ENCODE measurements at regions not wholly inside any gene's neighbourhood (a gene's known extent, or its start where the extent isn't known, plus 50 kb on each side); places are given as distances from the start of the nearest gene placed in this dataset.

GRCh38 chr21:28220680-28221079 lies 772.0 kb downstream of the LTN1 start:
- no peak for TF ChIP-seq NR2F6 (CRISPR knock-in tag; IDR thresholded peaks at IDR 0.05)
- TF ChIP-seq TGIF2 (CRISPR knock-in tag; IDR thresholded peaks at IDR 0.05) = no peak
- no peak for TF ChIP-seq MYNN (IDR thresholded peaks at IDR 0.05)
- no peak for TF ChIP-seq MYNN (CRISPR knock-in tag; IDR thresholded peaks at IDR 0.05)
- no peak for TF ChIP-seq TARDBP (IDR thresholded peaks at IDR 0.05)
- no peak for TF ChIP-seq ELF1 (tag; IDR thresholded peaks at IDR 0.05)
- TF ChIP-seq CTCF (IDR thresholded peaks at IDR 0.05 in 2 of 3, conservative IDR thresholded peaks at IDR 0.05 in 1 of 3; ENCODE audit: insufficient read depth in 2 of 3, low read depth in 1 of 3, low read length in 3 of 3) = no peak
- no peak for TF ChIP-seq POLR3A (IDR thresholded peaks at IDR 0.05; ENCODE audit: borderline replicate concordance, extremely low read depth, insufficient read depth, insufficient read length)
- no peak for TF ChIP-seq RHOXF2B (CRISPR knock-in tag; conservative IDR thresholded peaks at IDR 0.05)
- no peak for TF ChIP-seq ZBTB49 (CRISPR knock-in tag; IDR thresholded peaks at IDR 0.05; ENCODE audit: borderline replicate concordance)
- TF ChIP-seq KAT7 (CRISPR knock-in tag; IDR thresholded peaks at IDR 0.05; ENCODE audit: borderline replicate concordance) = no peak
- no peak for TF ChIP-seq SMARCB1 (IDR thresholded peaks at IDR 0.05; ENCODE audit: insufficient read length, low read depth)
- TF ChIP-seq ZBTB40 (IDR thresholded peaks at IDR 0.05) = no peak
- TF ChIP-seq ZBTB40 (CRISPR knock-in tag; IDR thresholded peaks at IDR 0.05) = no peak
- TF ChIP-seq ZNF398 (CRISPR knock-in tag; IDR thresholded peaks at IDR 0.05) = no peak
- no peak for TF ChIP-seq POLR2A (conservative IDR thresholded peaks at IDR 0.05)
